ENCODE measurements at regions not wholly inside any gene's neighbourhood (a gene's known extent, or its start where the extent isn't known, plus 50 kb on each side); places are given as distances from the start of the nearest gene placed in this dataset.

- DNase-seq = no peak
These were observed 824.1 kb downstream of the CCSER2 start for GRCh38 chr10:85152496-85152895.

- DNase-seq = no peak
These were observed 824.5 kb downstream of the CCSER2 start for GRCh38 chr10:85152911-85153310.

GRCh38 chr10:85157206-85157605 is 828.8 kb downstream of the CCSER2 start:
- DNase-seq = no peak

GRCh38 chr10:85168243-85168642 is 839.9 kb downstream of the CCSER2 start:
- DNase-seq = no peak

GRCh38 chr10:85170026-85170425 is 841.6 kb downstream of the CCSER2 start:
- DNase-seq = no peak

- DNase-seq = no peak
These were observed 847.2 kb downstream of the CCSER2 start for GRCh38 chr10:85175635-85176034.

- DNase-seq = no peak
These were observed 849.4 kb downstream of the CCSER2 start for GRCh38 chr10:85177767-85178166.

GRCh38 chr10:85187047-85187446 is 858.7 kb downstream of the CCSER2 start:
- no peak for DNase-seq

GRCh38 chr10:85188770-85189484 is 860.5 kb downstream of the CCSER2 start:
- no peak for DNase-seq

- DNase-seq = no peak
These were observed 865.4 kb downstream of the CCSER2 start for GRCh38 chr10:85193796-85194195.

GRCh38 chr10:85194706-85195105 is 866.3 kb downstream of the CCSER2 start:
- DNase-seq = no peak

GRCh38 chr10:85195596-85195995 is 867.2 kb downstream of the CCSER2 start:
- DNase-seq = no peak

GRCh38 chr10:85204814-85205213 is 876.4 kb downstream of the CCSER2 start:
- DNase-seq = no peak

GRCh38 chr10:85212526-85212925 is 884.1 kb downstream of the CCSER2 start:
- no peak for DNase-seq

GRCh38 chr10:85213493-85213892 is 885.1 kb downstream of the CCSER2 start:
- DNase-seq = no peak

GRCh38 chr10:85222300-85222699 is 893.9 kb downstream of the CCSER2 start:
- DNase-seq = no peak

GRCh38 chr10:85224366-85224940 is 896.1 kb downstream of the CCSER2 start:
- DNase-seq = no peak

GRCh38 chr10:85225311-85225710 is 896.9 kb downstream of the CCSER2 start:
- DNase-seq = no peak

GRCh38 chr10:85226596-85226995 is 898.2 kb downstream of the CCSER2 start:
- no peak for DNase-seq

- DNase-seq = no peak
These were observed 900.3 kb downstream of the CCSER2 start for GRCh38 chr10:85228726-85229125.

GRCh38 chr10:85231534-85232270 is 903.3 kb downstream of the CCSER2 start:
- DNase-seq = no peak

- DNase-seq = no peak
These were observed 906.9 kb downstream of the CCSER2 start for GRCh38 chr10:85235258-85235657.

- DNase-seq = no peak
These were observed 910.3 kb downstream of the CCSER2 start for GRCh38 chr10:85238676-85239075.

GRCh38 chr10:85250304-85250703 is 921.9 kb downstream of the CCSER2 start:
- no peak for DNase-seq

Measured in activated CD4-positive, alpha-beta T cell treated with anti-CD3 and anti-CD28 coated beads, Interleukin-2, amount 50 U/mL, for 16 hours (primary cell).